GM12878 (cell line): ENCODE measurements at regions not wholly inside any gene's neighbourhood (a gene's known extent, or its start where the extent isn't known, plus 50 kb on each side); places are given as distances from the start of the nearest gene placed in this dataset.

ENCODE experiments used
- ATAC-seq: fragments of 200-7000 bp; cut with Tn5 transposase; 3 replicates; pipeline ENCODE4 v1.9.1; 2020; ENCODE audit warnings: mild to moderate bottlenecking, moderate library complexity
- BruUV-seq: library from RNA; stranded (reverse); fragments of 400-500 nt; replicated peaks from 2 replicates; lab custom pipeline; 2021; lab: Mats Ljungman, UMichigan
- CTCF ChIA-PET: fragments of 300-600 bp; sonication (Branson Sonifier 250); formaldehyde crosslinking; extraction: SDS; loops from one replicate; lab custom pipeline; 2021; ENCODE audit warnings: inconsistent platforms; lab: Yijun Ruan, JAX
- POLR2A ChIA-PET: fragments of 350-600 bp; formaldehyde crosslinking; extraction: SDS; loops from one replicate; lab custom pipeline; 2021; ENCODE audit warnings: inconsistent platforms; lab: Charles Lee
- RAD21 ChIA-PET: fragments of 300-600 bp; sonication (Branson Sonifier 250); formaldehyde crosslinking; loops from one replicate; lab custom pipeline; 2023; ENCODE audit warnings: antibody characterized with exemption; ENCODE audit not compliant: unreplicated experiment; lab: Charles Lee
- SMC1A ChIA-PET: fragments of 300-600 bp; sonication (Branson Sonifier 250); formaldehyde crosslinking; loops from one replicate; lab custom pipeline; 2023; ENCODE audit not compliant: unreplicated experiment, uncharacterized antibody; lab: Charles Lee
- DNase-seq: peaks from one replicate; pipeline ENCODE4 v3.0.0-alpha.2; 2011; ENCODE audit warnings: low read depth, low spot score
- FAIRE-seq: peaks from 3 replicates; lab custom pipeline; 2011; peaks lifted over from hg19 to GRCh38; lab: Jason Lieb, UNC
- H2AFZ ChIP-seq: 2 replicates; pipeline ENCODE4 v1.6.0; 2011; ENCODE audit warnings: low read depth, low read length, control low read depth; ENCODE audit not compliant: control insufficient read depth
- H3K27ac ChIP-seq: 2 replicates; pipeline ENCODE4 v1.5.1; 2011; ENCODE audit warnings: control low read depth; ENCODE audit not compliant: control insufficient read depth, insufficient read depth
- H3K27me3 ChIP-seq, 2 experiments: replicated peaks in 1 of 2; 2 replicates each; pipeline versions ENCODE4 v1.6.0 to v1.6.1; 2011; ENCODE audit warnings: low read length in 1 of 2; ENCODE audit not compliant: control insufficient read depth in 2 of 2, insufficient read depth in 2 of 2
- H3K36me3 ChIP-seq, 2 experiments: 2 replicates each; pipeline ENCODE4 v1.5.1; 2011; ENCODE audit warnings: low read length in 1 of 2; ENCODE audit not compliant: control insufficient read depth in 2 of 2, insufficient read depth in 2 of 2
- H3K4me1 ChIP-seq: 2 replicates; pipeline ENCODE4 v1.6.1; 2011; ENCODE audit warnings: mild to moderate bottlenecking, low read length, moderate library complexity, mixed read lengths; ENCODE audit not compliant: control insufficient read depth, insufficient read depth
- H3K4me2 ChIP-seq: 2 replicates; pipeline ENCODE4 v1.6.0; 2011; ENCODE audit warnings: control low read depth; ENCODE audit not compliant: control insufficient read depth, insufficient read depth
- H3K4me3 ChIP-seq: fragments of 200-600 bp; sonication (generic); 2 replicates; pipeline ENCODE4 v1.5.1; 2016
- H3K79me2 ChIP-seq: 2 replicates; pipeline ENCODE4 v1.6.0; 2011; ENCODE audit warnings: low read length; ENCODE audit not compliant: control insufficient read depth, insufficient read depth
- H3K9ac ChIP-seq: 2 replicates; pipeline ENCODE4 v1.8.0; 2011; ENCODE audit warnings: low read length, control low read depth, mixed read lengths; ENCODE audit not compliant: control insufficient read depth, insufficient read depth
- H3K9me3 ChIP-seq: replicated peaks from 3 replicates; pipeline ENCODE4 v1.5.1; 2011; ENCODE audit warnings: mild to moderate bottlenecking, low read length; ENCODE audit not compliant: control insufficient read depth, insufficient read depth
- H4K20me1 ChIP-seq: 2 replicates; pipeline ENCODE4 v1.6.0; 2011; ENCODE audit not compliant: control insufficient read depth, insufficient read depth
- DPF2 ChIP-seq: fragments of 450-650 bp; IDR thresholded peaks from 2 replicates; pipeline ENCODE4 v1.6.1; 2017; ENCODE audit warnings: mild to moderate bottlenecking
- E2F4 ChIP-seq: IDR thresholded peaks from 2 replicates; pipeline ENCODE4 v1.6.1; 2012; ENCODE audit warnings: low read depth, low read length, improper control_type of control experiment
- EZH2 ChIP-seq: IDR thresholded peaks from 2 replicates; pipeline ENCODE4 v1.6.1; 2012; ENCODE audit warnings: low read depth, mild to moderate bottlenecking, control low read depth, inconsistent platforms, low read length, borderline replicate concordance; ENCODE audit not compliant: control insufficient read depth
- MTA3 ChIP-seq: IDR thresholded peaks from 2 replicates; pipeline ENCODE4 v1.6.1; 2012; ENCODE audit warnings: low read length, inconsistent platforms, borderline replicate concordance
- POLR2A ChIP-seq: IDR thresholded peaks from 2 replicates; pipeline ENCODE4 v1.6.1; 2011; ENCODE audit warnings: low read depth, mild to moderate bottlenecking, low read length
- SP1 ChIP-seq: IDR thresholded peaks from one replicate; pipeline ENCODE4 v1.6.1; 2011; ENCODE audit warnings: low read depth, low read length
- SREBF1 ChIP-seq: IDR thresholded peaks from 2 replicates; pipeline ENCODE4 v1.6.1; 2012; ENCODE audit warnings: mild to moderate bottlenecking, low read length
- TCF12 ChIP-seq: IDR thresholded peaks from 2 replicates; pipeline ENCODE4 v1.6.1; 2011; ENCODE audit warnings: low read depth, mild to moderate bottlenecking, low read length
- YBX1 ChIP-seq: fragments of 450-650 bp; IDR thresholded peaks from 2 replicates; pipeline ENCODE4 v1.6.1; 2016; ENCODE audit warnings: antibody characterized with exemption
- ZNF24 ChIP-seq: fragments of 450-650 bp; IDR thresholded peaks from 2 replicates; pipeline ENCODE4 v1.6.1; 2017; ENCODE audit warnings: antibody characterized with exemption, mild to moderate bottlenecking
- ZNF384 ChIP-seq: IDR thresholded peaks from 2 replicates; pipeline ENCODE4 v1.6.1; 2012; ENCODE audit warnings: low read depth, mild to moderate bottlenecking, low read length, improper control_type of control experiment, borderline replicate concordance
- WGBS: methylation state at CpG from one replicate; pipeline ENCODE4 v1.1.6; 2016; ENCODE audit warnings: low lambda C conversion rate; ENCODE audit not compliant: insufficient replicate concordance, insufficient coverage; ENCODE audit errors: missing lambda C conversion rate; 5-methylcytosine and 5-hydroxymethylcytosine counted together
- in situ Hi-C: fragments of 300-500 bp; cut with MboI; formaldehyde crosslinking; loops from 9 replicates; pipeline ENCODE4 v1.14.3; 2018; ENCODE audit warnings: mixed read lengths
- intact Hi-C: fragments of 100-400 bp; cut with micrococcal nuclease; formaldehyde crosslinking; loops from one replicate; pipeline ENCODE4 v1.14.2; 2022; ENCODE audit not compliant: unreplicated experiment
- TF ChIP-seq, protein P1 (sequence below): fragments of 450-650 bp; IDR thresholded peaks from 2 replicates; pipeline ENCODE4 v1.6.1; 2016; ENCODE audit warnings: mild to moderate bottlenecking, moderate library complexity, borderline replicate concordance
- TF ChIP-seq, protein P2 (sequence below): fragments of 450-650 bp; IDR thresholded peaks from 2 replicates; pipeline ENCODE4 v1.6.1; 2016; ENCODE audit warnings: mild to moderate bottlenecking
- TF ChIP-seq, protein P3 (sequence below): IDR thresholded peaks from 2 replicates; pipeline ENCODE4 v1.6.1; 2011; ENCODE audit warnings: borderline replicate concordance, low read depth, mild to moderate bottlenecking, moderate library complexity, low read length; ENCODE audit not compliant: insufficient read depth, poor library complexity, severe bottlenecking

DNA sequence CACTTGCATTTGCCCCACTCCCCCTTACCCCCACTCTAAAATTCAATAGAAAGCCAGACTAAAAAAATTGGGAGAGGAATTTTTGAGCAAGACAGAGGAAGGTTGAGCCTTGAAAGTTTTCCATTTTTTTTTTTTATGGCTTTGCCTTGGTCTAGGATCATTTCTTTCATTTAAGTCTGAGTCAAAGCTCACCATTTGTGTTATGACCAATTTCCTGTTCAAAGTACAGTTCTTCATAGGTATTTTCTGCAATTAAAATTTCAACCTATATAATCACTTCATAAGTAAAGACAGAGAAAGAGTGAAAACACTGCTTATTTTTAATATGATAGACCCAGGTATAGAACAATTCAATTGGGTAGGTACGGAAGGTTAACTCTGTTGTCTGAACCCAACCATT, 436.6 kb upstream of the ADGRL2 start:
- no TSS peak for BruUV-seq
- H3K4me3 ChIP-seq: no peak overlapping the region
- H4K20me1 ChIP-seq: no peaks in the 10 kb centered on the region
- in situ Hi-C loops (no loop called here), intact Hi-C loops (no loop called here)
- no peak overlapping the region for H3K4me2 ChIP-seq
- H3K27me3 ChIP-seq: no peaks in the 10 kb centered on the region
- H3K36me3 ChIP-seq: no peaks in the 10 kb centered on the region
- ChIA-PET POLR2A (no interaction called here), SMC1A (no interaction called here), RAD21 (no interaction called here), CTCF (no interaction called here)
- H3K9me3 ChIP-seq: no peaks in the 10 kb centered on the region
- WGBS: 91% methylated on average over 1 of the region's 1 CpG
- H3K79me2 ChIP-seq: no peaks in the 10 kb centered on the region
- H3K9ac ChIP-seq: no peak overlapping the region
- no peak overlapping the region for H2AFZ ChIP-seq
- no peak overlapping the region for H3K27ac ChIP-seq
- no peak for ATAC-seq
- FAIRE-seq: no peak
- no peak for DNase-seq
- TF ChIP-seq SREBF1 (no peak), MTA3 (no peak), TCF12 (no peak), YBX1 (no peak), ZNF24 (no peak), ZNF384 (no peak), E2F4 (no peak), SP1 (no peak), EZH2 (no peak), DPF2 (no peak), POLR2A (no peak)
- TF ChIP-seq, protein P1, sequence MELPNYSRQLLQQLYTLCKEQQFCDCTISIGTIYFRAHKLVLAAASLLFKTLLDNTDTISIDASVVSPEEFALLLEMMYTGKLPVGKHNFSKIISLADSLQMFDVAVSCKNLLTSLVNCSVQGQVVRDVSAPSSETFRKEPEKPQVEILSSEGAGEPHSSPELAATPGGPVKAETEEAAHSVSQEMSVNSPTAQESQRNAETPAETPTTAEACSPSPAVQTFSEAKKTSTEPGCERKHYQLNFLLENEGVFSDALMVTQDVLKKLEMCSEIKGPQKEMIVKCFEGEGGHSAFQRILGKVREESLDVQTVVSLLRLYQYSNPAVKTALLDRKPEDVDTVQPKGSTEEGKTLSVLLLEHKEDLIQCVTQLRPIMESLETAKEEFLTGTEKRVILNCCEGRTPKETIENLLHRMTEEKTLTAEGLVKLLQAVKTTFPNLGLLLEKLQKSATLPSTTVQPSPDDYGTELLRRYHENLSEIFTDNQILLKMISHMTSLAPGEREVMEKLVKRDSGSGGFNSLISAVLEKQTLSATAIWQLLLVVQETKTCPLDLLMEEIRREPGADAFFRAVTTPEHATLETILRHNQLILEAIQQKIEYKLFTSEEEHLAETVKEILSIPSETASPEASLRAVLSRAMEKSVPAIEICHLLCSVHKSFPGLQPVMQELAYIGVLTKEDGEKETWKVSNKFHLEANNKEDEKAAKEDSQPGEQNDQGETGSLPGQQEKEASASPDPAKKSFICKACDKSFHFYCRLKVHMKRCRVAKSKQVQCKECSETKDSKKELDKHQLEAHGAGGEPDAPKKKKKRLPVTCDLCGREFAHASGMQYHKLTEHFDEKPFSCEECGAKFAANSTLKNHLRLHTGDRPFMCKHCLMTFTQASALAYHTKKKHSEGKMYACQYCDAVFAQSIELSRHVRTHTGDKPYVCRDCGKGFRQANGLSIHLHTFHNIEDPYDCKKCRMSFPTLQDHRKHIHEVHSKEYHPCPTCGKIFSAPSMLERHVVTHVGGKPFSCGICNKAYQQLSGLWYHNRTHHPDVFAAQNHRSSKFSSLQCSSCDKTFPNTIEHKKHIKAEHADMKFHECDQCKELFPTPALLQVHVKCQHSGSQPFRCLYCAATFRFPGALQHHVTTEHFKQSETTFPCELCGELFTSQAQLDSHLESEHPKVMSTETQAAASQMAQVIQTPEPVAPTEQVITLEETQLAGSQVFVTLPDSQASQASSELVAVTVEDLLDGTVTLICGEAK: no peak
- TF ChIP-seq, protein P2, sequence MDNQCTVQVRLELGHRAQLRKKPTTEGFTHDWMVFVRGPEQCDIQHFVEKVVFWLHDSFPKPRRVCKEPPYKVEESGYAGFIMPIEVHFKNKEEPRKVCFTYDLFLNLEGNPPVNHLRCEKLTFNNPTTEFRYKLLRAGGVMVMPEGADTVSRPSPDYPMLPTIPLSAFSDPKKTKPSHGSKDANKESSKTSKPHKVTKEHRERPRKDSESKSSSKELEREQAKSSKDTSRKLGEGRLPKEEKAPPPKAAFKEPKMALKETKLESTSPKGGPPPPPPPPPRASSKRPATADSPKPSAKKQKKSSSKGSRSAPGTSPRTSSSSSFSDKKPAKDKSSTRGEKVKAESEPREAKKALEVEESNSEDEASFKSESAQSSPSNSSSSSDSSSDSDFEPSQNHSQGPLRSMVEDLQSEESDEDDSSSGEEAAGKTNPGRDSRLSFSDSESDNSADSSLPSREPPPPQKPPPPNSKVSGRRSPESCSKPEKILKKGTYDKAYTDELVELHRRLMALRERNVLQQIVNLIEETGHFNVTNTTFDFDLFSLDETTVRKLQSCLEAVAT: no peak
- TF ChIP-seq, protein P3, sequence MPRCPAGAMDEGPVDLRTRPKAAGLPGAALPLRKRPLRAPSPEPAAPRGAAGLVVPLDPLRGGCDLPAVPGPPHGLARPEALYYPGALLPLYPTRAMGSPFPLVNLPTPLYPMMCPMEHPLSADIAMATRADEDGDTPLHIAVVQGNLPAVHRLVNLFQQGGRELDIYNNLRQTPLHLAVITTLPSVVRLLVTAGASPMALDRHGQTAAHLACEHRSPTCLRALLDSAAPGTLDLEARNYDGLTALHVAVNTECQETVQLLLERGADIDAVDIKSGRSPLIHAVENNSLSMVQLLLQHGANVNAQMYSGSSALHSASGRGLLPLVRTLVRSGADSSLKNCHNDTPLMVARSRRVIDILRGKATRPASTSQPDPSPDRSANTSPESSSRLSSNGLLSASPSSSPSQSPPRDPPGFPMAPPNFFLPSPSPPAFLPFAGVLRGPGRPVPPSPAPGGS: no peak
- no peaks in the 10 kb centered on the region for H3K4me1 ChIP-seq
